ENCODE measurements at regions not wholly inside any gene's neighbourhood (a gene's known extent, or its start where the extent isn't known, plus 50 kb on each side); places are given as distances from the start of the nearest gene placed in this dataset.
A peak's percentile ranks its signal among the peaks of the same experiment; 100 is the strongest.

DNA sequence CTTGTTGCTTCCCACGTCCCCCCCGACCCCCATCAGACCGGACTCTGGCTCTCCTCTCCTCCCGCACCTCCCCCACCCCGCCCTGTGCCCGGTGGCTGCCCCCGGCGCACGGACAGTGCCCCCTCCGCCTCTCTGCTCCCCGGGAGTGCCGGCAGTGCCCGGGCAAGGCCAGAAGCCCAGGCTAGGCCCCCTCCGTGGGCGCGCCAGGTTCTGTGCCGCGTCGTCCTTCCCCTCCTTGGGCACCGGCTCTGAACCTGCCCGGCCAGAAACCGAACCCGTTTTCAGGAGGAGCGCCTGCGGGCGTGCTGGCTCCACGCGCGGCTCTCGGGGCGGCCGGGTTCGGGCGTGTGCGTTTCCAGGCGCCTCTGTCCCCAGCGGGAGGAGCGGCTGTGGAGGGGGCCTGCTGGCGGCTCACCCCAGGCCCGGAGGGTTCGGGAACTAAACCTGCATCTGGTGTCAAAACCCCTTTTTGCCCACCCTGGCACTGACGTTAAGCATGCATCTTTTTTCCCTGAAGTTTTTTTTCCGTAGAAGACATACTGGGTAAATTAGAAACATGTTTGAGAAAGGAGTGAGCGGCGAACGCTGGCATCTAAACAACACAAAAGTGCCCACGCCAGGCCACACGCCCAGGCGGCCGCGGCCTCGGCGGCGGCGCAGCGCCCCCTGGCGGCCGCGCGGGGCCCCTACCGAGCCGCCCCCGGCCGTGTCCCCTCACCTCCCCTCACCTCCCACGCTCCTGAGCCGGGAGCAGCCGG lies 123.9 kb upstream of the SLC1A4 start:
- TF ChIP-seq CTCF (IDR thresholded peaks at IDR 0.05; ENCODE audit: borderline replicate concordance, extremely low read depth, low read length, poor library complexity, severe bottlenecking) (peak; percentile 82), EZH2 (IDR thresholded peaks at IDR 0.05; ENCODE audit: borderline replicate concordance, low read depth, low read length, severe bottlenecking) (peak; percentile 51)

All from DND-41 (cell line).